HAP-1 (cell line): ENCODE measurements at regions not wholly inside any gene's neighbourhood (a gene's known extent, or its start where the extent isn't known, plus 50 kb on each side); places are given as distances from the start of the nearest gene placed in this dataset.
"Not testable (repeated sequence)": the region's sequence is repeated elsewhere in the genome, so short reads cannot be mapped to it uniquely, and the experiment has no call there.

Experiments used
- DNase-seq, 2 experiments: peaks; one replicate each; pipeline ENCODE4 v3.0.0-alpha.2; 2016 to 2020; ENCODE audit warnings: low spot score in 2 of 2
- H3K27me3 ChIP-seq: fragments of 250-450 bp; sonication (Bioruptor Pico); 2 replicates; pipeline ENCODE4 v1.5.1; 2020; ENCODE audit warnings: low read depth, mild to moderate bottlenecking, moderate library complexity
- H3K36me3 ChIP-seq: fragments of 250-450 bp; sonication (Bioruptor Pico); replicated peaks from 2 replicates; pipeline ENCODE4 v1.5.1; 2020; ENCODE audit warnings: mild to moderate bottlenecking
- H3K4me1 ChIP-seq: fragments of 250-450 bp; sonication (Bioruptor Pico); 2 replicates; pipeline ENCODE4 v1.5.1; 2020; ENCODE audit warnings: mild to moderate bottlenecking
- H3K4me3 ChIP-seq: fragments of 250-450 bp; sonication (Bioruptor Pico); 2 replicates; pipeline ENCODE4 v1.5.1; 2020; ENCODE audit warnings: mild to moderate bottlenecking, moderate library complexity
- H3K9me3 ChIP-seq: fragments of 250-450 bp; sonication (Bioruptor Pico); 2 replicates; pipeline ENCODE4 v1.5.1; 2020; ENCODE audit warnings: mild to moderate bottlenecking, moderate library complexity
- in situ Hi-C: fragments of 300-500 bp; cut with MboI; formaldehyde crosslinking; loops from 3 replicates; pipeline ENCODE4 v1.14.3; 2020; ENCODE audit warnings: low sequenced_read_pairs, inconsistent platforms, mixed read lengths

GRCh38 chr6:104676679-104677078 lies 183.0 kb downstream of the HACE1 start:
- not testable (repeated sequence) for DNase-seq, H3K9me3 ChIP-seq, H3K36me3 ChIP-seq, H3K4me1 ChIP-seq, H3K27me3 ChIP-seq, H3K4me3 ChIP-seq
- in situ Hi-C loops = loop anchor here (25.0 kb wide), 1 partner anchor 411 kb away; no protein-coding TSS in a partner anchor

DNA sequence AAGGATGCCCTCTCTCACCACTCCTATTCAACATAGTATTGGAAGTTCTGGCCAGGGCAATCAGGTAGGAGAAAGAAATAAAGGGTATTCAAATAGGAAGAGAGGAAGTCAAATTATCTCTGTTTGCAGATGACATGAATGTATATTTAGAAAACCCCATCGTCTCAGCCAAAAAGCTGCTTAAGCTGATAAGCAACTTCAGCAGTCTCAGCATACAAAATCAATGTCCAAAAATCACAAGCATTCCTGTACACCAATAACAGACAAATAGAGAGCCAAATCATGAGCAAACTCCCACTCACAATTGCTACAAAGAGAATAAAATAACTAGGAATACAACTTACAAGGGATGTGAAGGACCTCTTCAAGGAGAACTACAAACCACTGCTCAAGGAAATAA lies 184.6 kb downstream of the HACE1 start:
- in situ Hi-C loops = loop anchor here (25.0 kb wide), 1 partner anchor 412 kb away; no protein-coding TSS in a partner anchor
- H3K4me1 ChIP-seq, H3K36me3 ChIP-seq, DNase-seq, H3K9me3 ChIP-seq, H3K27me3 ChIP-seq, H3K4me3 ChIP-seq: not testable (repeated sequence)

DNA sequence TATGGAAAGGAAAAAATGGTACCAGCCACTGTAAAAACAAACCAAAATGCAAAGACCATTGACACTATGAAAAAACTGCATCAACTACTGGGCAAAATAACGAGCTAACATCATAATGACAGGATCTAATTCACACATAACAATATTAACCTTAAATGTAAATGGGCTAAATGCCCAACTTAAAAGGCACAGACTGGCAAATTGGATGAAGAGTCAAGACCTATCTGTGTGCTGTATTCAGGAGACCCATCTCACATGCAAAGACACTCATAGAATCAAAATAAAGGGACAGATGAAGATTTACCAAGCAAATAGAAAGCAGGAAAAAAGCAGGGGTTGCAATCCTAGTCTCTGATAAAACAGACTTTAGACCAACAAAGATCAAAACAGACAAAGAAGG lies 186.6 kb downstream of the HACE1 start:
- H3K27me3 ChIP-seq, H3K4me1 ChIP-seq, H3K36me3 ChIP-seq, H3K4me3 ChIP-seq, in situ Hi-C loops, DNase-seq, H3K9me3 ChIP-seq: not testable (repeated sequence)

DNA sequence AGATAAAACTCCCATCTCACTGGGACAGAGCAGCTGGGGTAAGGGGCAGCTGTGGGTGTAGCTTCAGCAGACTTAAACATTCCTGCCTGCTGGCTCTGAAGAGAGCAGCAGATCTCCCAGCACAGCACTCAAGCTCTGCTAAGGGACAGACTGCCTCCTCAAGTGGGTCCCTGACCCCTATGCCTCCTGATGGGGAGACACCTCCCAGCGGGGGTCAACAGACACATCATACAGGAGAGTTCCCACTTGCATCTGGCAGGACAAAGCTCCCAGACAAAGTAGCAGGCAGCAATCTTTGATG lies 188.2 kb downstream of the HACE1 start:
- H3K36me3 ChIP-seq, H3K27me3 ChIP-seq, in situ Hi-C loops, DNase-seq, H3K4me1 ChIP-seq, H3K4me3 ChIP-seq, H3K9me3 ChIP-seq: not testable (repeated sequence)

GRCh38 chr6:104670834-104671590 lies 188.7 kb downstream of the HACE1 start:
- in situ Hi-C loops, H3K4me1 ChIP-seq, H3K4me3 ChIP-seq, H3K36me3 ChIP-seq, H3K27me3 ChIP-seq, DNase-seq, H3K9me3 ChIP-seq: not testable (repeated sequence)

- Histone ChIP-seq H3K27me3 (no peaks in the 10 kb centered on the region), H3K36me3 (no peaks in the 10 kb centered on the region), H3K4me1 (peaks cover 2% of the 10 kb centered on the region; the same call in 1 of the 2 replicates), H3K9me3 (no peaks in the 10 kb centered on the region; the same call in 1 of the 2 replicates), H3K4me3 (no peak overlapping the region)
- in situ Hi-C loops = no loop called here
- no peak for DNase-seq
These were observed 190.2 kb downstream of the HACE1 start for GRCh38 chr6:104669483-104669882.

- H3K36me3 ChIP-seq = no peaks in the 10 kb centered on the region
- DNase-seq = no peak
- peaks cover under 1% of the 10 kb centered on the region; the same call in 1 of the 2 replicates for H3K4me1 ChIP-seq
- H3K9me3 ChIP-seq = no peaks in the 10 kb centered on the region
- H3K27me3 ChIP-seq = peaks cover 3% of the 10 kb centered on the region; the same call in 1 of the 2 replicates
- H3K4me3 ChIP-seq = no peak overlapping the region
- in situ Hi-C loops = no loop called here
These were observed 203.5 kb downstream of the HACE1 start for GRCh38 chr6:104656235-104656634.

- Histone ChIP-seq H3K27me3 (no peaks in the 10 kb centered on the region), H3K9me3 (no peaks in the 10 kb centered on the region), H3K4me3 (no peak overlapping the region), H3K36me3 (no peaks in the 10 kb centered on the region), H3K4me1 (peaks cover 2% of the 10 kb centered on the region; the same call in 1 of the 2 replicates)
- in situ Hi-C loops = no loop called here
- no peak for DNase-seq
These were observed 205.9 kb downstream of the HACE1 start for GRCh38 chr6:104653781-104654180.

DNA sequence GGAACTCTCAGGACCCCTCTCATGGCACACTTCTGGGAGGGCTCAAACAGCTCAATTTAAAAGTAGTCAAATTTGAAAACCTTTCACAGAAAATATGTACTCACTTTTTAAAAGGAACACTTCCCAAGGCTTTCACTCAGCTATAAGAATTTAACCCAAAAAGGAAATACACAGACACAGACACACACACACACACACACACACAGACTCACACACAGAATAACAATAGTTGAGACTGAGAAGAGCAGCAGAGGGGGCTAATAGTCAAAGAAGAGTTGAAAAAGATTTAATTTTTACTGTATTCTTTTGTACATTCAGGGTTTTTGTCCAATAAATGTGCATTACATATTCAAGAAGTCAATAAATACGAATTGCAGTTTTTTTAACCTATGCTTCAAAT lies 211.4 kb downstream of the HACE1 start:
- H3K9me3 ChIP-seq = no peaks in the 10 kb centered on the region
- no peak overlapping the region for H3K4me3 ChIP-seq
- H3K27me3 ChIP-seq = no peaks in the 10 kb centered on the region
- no peaks in the 10 kb centered on the region for H3K36me3 ChIP-seq
- DNase-seq = no peak
- in situ Hi-C loops = no loop called here
- H3K4me1 ChIP-seq = peaks cover 9% of the 10 kb centered on the region

GRCh38 chr6:104644848-104645247 lies 214.9 kb downstream of the HACE1 start:
- Histone ChIP-seq H3K36me3 (no peaks in the 10 kb centered on the region), H3K9me3 (no peaks in the 10 kb centered on the region), H3K27me3 (no peaks in the 10 kb centered on the region), H3K4me3 (no peak overlapping the region), H3K4me1 (peaks cover 7% of the 10 kb centered on the region)
- no peak for DNase-seq
- in situ Hi-C loops = no loop called here

- H3K27me3 ChIP-seq = no peaks in the 10 kb centered on the region
- DNase-seq = no peak
- no peaks in the 10 kb centered on the region for H3K9me3 ChIP-seq
- no peaks in the 10 kb centered on the region for H3K36me3 ChIP-seq
- in situ Hi-C loops = no loop called here
- peaks cover 6% of the 10 kb centered on the region for H3K4me1 ChIP-seq
- no peak overlapping the region for H3K4me3 ChIP-seq
These were observed 216.8 kb downstream of the HACE1 start for GRCh38 chr6:104642871-104643270.

DNA sequence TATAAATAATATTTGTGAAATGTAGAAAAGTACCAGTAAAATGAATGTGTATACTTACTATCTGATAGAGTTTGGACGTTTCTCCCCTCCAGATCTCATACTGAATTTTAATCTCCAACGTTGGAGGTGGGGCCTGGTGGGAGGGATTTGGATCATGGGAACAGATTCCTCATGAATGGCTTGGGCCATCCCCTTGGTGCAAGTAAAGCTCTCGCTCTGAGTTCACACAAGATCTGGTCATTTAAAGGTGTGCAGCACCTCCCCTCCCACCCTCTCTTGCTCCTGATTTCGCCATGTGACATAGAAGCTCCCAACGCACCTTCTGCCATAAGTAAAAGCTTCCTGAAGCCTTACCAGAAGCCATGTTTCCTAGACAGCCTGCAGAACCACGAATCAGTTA lies 219.0 kb downstream of the HACE1 start:
- H3K27me3 ChIP-seq = no peaks in the 10 kb centered on the region
- no peak for DNase-seq
- no peak overlapping the region for H3K4me3 ChIP-seq
- H3K9me3 ChIP-seq = no peaks in the 10 kb centered on the region
- H3K36me3 ChIP-seq = no peaks in the 10 kb centered on the region
- H3K4me1 ChIP-seq = no peaks in the 10 kb centered on the region; the same call in 1 of the 2 replicates
- in situ Hi-C loops = no loop called here

DNA sequence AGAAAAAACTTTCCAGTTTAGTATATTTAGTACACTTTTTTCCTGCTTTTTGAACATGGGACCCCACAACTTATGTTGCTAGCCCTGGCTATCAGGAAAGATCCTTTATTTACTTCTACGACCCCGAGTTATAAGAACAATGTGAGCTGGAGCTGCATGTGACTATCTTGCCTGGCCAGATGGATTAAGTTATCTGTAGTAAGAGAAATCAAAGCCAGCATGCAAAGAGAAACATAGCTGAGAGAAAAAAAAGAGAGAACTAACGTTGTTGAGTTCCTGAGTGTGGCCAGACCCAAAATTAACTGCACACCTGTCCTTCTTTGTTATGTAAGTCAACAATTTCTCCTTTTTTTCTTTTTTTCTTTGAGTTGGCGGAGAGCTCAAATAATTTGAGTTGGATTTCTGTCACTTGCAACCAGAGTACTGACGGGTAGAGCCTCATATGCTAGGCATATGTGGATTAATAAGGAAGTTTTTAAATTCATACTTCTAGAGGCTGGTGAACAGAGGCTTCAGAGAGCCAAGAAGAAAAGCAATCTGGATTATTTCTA lies 219.5 kb downstream of the HACE1 start:
- no peaks in the 10 kb centered on the region for H3K9me3 ChIP-seq
- no peaks in the 10 kb centered on the region for H3K27me3 ChIP-seq
- in situ Hi-C loops = no loop called here
- no peaks in the 10 kb centered on the region for H3K36me3 ChIP-seq
- H3K4me1 ChIP-seq = no peaks in the 10 kb centered on the region; the same call in 1 of the 2 replicates
- DNase-seq = no peak
- H3K4me3 ChIP-seq = no peak overlapping the region

GRCh38 chr6:104639668-104640067 lies 220.1 kb downstream of the HACE1 start:
- Histone ChIP-seq H3K4me1 (no peaks in the 10 kb centered on the region; the same call in 1 of the 2 replicates), H3K27me3 (no peaks in the 10 kb centered on the region), H3K36me3 (no peaks in the 10 kb centered on the region), H3K9me3 (no peaks in the 10 kb centered on the region), H3K4me3 (no peak overlapping the region)
- no peak for DNase-seq
- in situ Hi-C loops = no loop called here
